SK-N-SH (cell line): ENCODE measurements at regions not wholly inside any gene's neighbourhood (a gene's known extent, or its start where the extent isn't known, plus 50 kb on each side); places are given as distances from the start of the nearest gene placed in this dataset.

Experiments
- CTCF ChIA-PET: fragments of 300-600, 350-600 bp; formaldehyde crosslinking; extraction: SDS; loops from one replicate; lab custom pipeline; 2021; lab: Yijun Ruan, JAX
- POLR2A ChIA-PET: fragments of 350-600 bp; sonication (Branson Sonifier 250); formaldehyde crosslinking; extraction: SDS; loops from one replicate; lab custom pipeline; 2020; ENCODE audit warnings: antibody characterized with exemption, inconsistent platforms; lab: Yijun Ruan, JAX
- DNase-seq: peaks from one replicate; pipeline ENCODE4 v3.0.0; 2012
- H2AFZ ChIP-seq: fragments of 200-600 bp; sonication (generic); 2 replicates; pipeline ENCODE4 v1.8.1; 2016; ENCODE audit warnings: antibody characterized with exemption, mild to moderate bottlenecking, low read depth
- H3F3A ChIP-seq: fragments of 200-600 bp; sonication (generic); replicated peaks from 2 replicates; pipeline ENCODE3; 2016; ENCODE audit warnings: antibody characterized with exemption, mild to moderate bottlenecking; ENCODE audit not compliant: insufficient read depth
- H3K27ac ChIP-seq, 2 experiments: fragments of 200-500 bp in 1 of 2; fragments of 200-600 bp in 1 of 2; sonication (Bioruptor generic) in 1 of 2; sonication (generic), shearing (Covaris generic) in 1 of 2; 2 replicates each; pipeline versions ENCODE4 v1.5.1 to v1.6.1; 2014 to 2016; ENCODE audit warnings: low read depth in 2 of 2, inconsistent platforms in 1 of 2, low read length in 1 of 2, mild to moderate bottlenecking in 1 of 2, mixed read lengths in 1 of 2
- H3K27me3 ChIP-seq: fragments of 200-600 bp; sonication (generic), shearing (Covaris generic); 2 replicates; pipeline ENCODE4 v1.6.1; 2016; ENCODE audit warnings: mixed run types; ENCODE audit not compliant: insufficient read depth
- H3K36me3 ChIP-seq, 2 experiments: fragments of 200-500 bp in 1 of 2; fragments of 200-600 bp in 1 of 2; sonication (Bioruptor generic) in 1 of 2; sonication (generic) in 1 of 2; replicated peaks in 1 of 2; 2 replicates each; pipeline versions ENCODE3 to v1.5.1; 2014 to 2016; ENCODE audit warnings: low read length in 1 of 2, mild to moderate bottlenecking in 1 of 2; ENCODE audit not compliant: insufficient read depth in 2 of 2, control insufficient read depth in 1 of 2
- H3K4me1 ChIP-seq, 2 experiments: fragments of 200-500 bp in 1 of 2; fragments of 200-600 bp in 1 of 2; sonication (Bioruptor generic) in 1 of 2; sonication (generic), shearing (Covaris generic) in 1 of 2; 2 replicates each; pipeline versions ENCODE4 v1.5.1 to v1.6.1; 2014 to 2016; ENCODE audit warnings: low read depth in 1 of 2, low read length in 1 of 2, mixed run types in 1 of 2; ENCODE audit not compliant: insufficient read depth in 2 of 2, control insufficient read depth in 1 of 2
- H3K4me2 ChIP-seq: fragments of 200-600 bp; sonication (generic), shearing (Covaris generic); 2 replicates; pipeline ENCODE4 v1.6.1; 2017; ENCODE audit warnings: mixed run types
- H3K4me3 ChIP-seq, 2 experiments: fragments of 200-500 bp in 1 of 2; fragments of 200-600 bp in 1 of 2; sonication (Bioruptor generic) in 1 of 2; sonication (generic), shearing (Covaris generic) in 1 of 2; 2 replicates each; pipeline versions ENCODE4 v1.5.1 to v1.8.1; 2014 to 2016; ENCODE audit warnings: low read depth in 2 of 2, inconsistent platforms in 1 of 2, low read length in 1 of 2, mild to moderate bottlenecking in 1 of 2, mixed read lengths in 1 of 2, moderate library complexity in 1 of 2
- H3K79me2 ChIP-seq: fragments of 200-600 bp; sonication (generic); 2 replicates; pipeline ENCODE4 v1.8.1; 2017; ENCODE audit warnings: mild to moderate bottlenecking; ENCODE audit not compliant: insufficient read depth
- H3K9ac ChIP-seq: fragments of 200-600 bp; sonication (generic); 2 replicates; pipeline ENCODE4 v1.6.1; 2017; ENCODE audit warnings: mixed run types
- H3K9me2 ChIP-seq: fragments of 200-600 bp; sonication (generic); 2 replicates; pipeline ENCODE4 v1.6.1; 2017; ENCODE audit warnings: mixed run types
- H3K9me3 ChIP-seq: fragments of 200-600 bp; sonication (generic); 2 replicates; pipeline ENCODE4 v1.6.1; 2017; ENCODE audit warnings: mixed run types, mild to moderate bottlenecking, moderate library complexity
- H4K20me1 ChIP-seq: fragments of 200-600 bp; sonication (generic); 2 replicates; pipeline ENCODE4 v1.6.1; 2017; ENCODE audit warnings: mild to moderate bottlenecking, mixed run types; ENCODE audit not compliant: insufficient read depth
- ELF1 ChIP-seq: IDR thresholded peaks from 2 replicates; pipeline ENCODE4 v1.4.0; 2012
- EP300 ChIP-seq, 2 experiments: IDR thresholded peaks; 2 replicates each; pipeline versions ENCODE4 v1.4.0 to v1.6.1; 2012; ENCODE audit warnings: borderline replicate concordance in 1 of 2, low read depth in 1 of 2, low read length in 1 of 2
- EZH2phosphoT487 ChIP-seq: fragments of 200-600 bp; sonication (generic); IDR thresholded peaks from 2 replicates; pipeline ENCODE4 v1.6.1; 2017; ENCODE audit warnings: low read depth, mixed run types, mild to moderate bottlenecking, antibody characterized with exemption, moderate library complexity, borderline replicate concordance
- FOSL2 ChIP-seq: IDR thresholded peaks from 2 replicates; pipeline ENCODE4 v1.4.0; 2012; ENCODE audit warnings: low read depth, mild to moderate bottlenecking, moderate library complexity, borderline replicate concordance
- FOXJ3 ChIP-seq: sonication (generic); formaldehyde crosslinking; IDR thresholded peaks from 2 replicates; pipeline ENCODE4 v1.5.1; 2020; ENCODE audit warnings: mild to moderate bottlenecking, missing genetic modification reagents
- GABPA ChIP-seq: IDR thresholded peaks from 2 replicates; pipeline ENCODE4 v1.4.0; 2012; ENCODE audit warnings: low read depth, mild to moderate bottlenecking
- NFIC ChIP-seq: IDR thresholded peaks from 2 replicates; pipeline ENCODE4 v1.4.0; 2012; ENCODE audit warnings: borderline replicate concordance
- NRF1 ChIP-seq: IDR thresholded peaks from 2 replicates; pipeline ENCODE4 v1.6.1; 2012; ENCODE audit warnings: low read depth, mild to moderate bottlenecking, low read length
- POLR2AphosphoS5 ChIP-seq: IDR thresholded peaks from 2 replicates; pipeline ENCODE4 v1.6.1; 2012; ENCODE audit warnings: low read depth, low read length
- RAD21 ChIP-seq: IDR thresholded peaks from 2 replicates; pipeline ENCODE4 v1.6.1; 2012; ENCODE audit warnings: mild to moderate bottlenecking, low read length
- SIN3A ChIP-seq: IDR thresholded peaks from 2 replicates; pipeline ENCODE4 v1.6.1; 2012; ENCODE audit warnings: low read depth, mild to moderate bottlenecking, low read length, moderate library complexity, borderline replicate concordance
- TAF1 ChIP-seq: IDR thresholded peaks from 2 replicates; pipeline ENCODE4 v1.6.1; 2012; ENCODE audit warnings: low read depth, mild to moderate bottlenecking, low read length, moderate library complexity, borderline replicate concordance
- TCF12 ChIP-seq: IDR thresholded peaks from 2 replicates; pipeline ENCODE4 v1.4.0; 2012
- YY1 ChIP-seq: IDR thresholded peaks from 2 replicates; pipeline ENCODE4 v1.4.0; 2012; ENCODE audit warnings: low read depth, mild to moderate bottlenecking
- WGBS: methylation state at CpG from one replicate; pipeline ENCODE4 v1.1.6; 2017; ENCODE audit warnings: low lambda C conversion rate; 5-methylcytosine and 5-hydroxymethylcytosine counted together
- TF ChIP-seq, protein P1 (sequence below): fragments of 150-350 bp; IDR thresholded peaks from 2 replicates; pipeline ENCODE4 v1.6.1; 2017; ENCODE audit warnings: antibody characterized with exemption, low read length, low read depth, borderline replicate concordance
- TF ChIP-seq, protein P2 (sequence below): IDR thresholded peaks from 2 replicates; pipeline ENCODE4 v1.4.0; 2012; ENCODE audit warnings: low read depth, borderline replicate concordance
- TF ChIP-seq, protein P3 (sequence below): IDR thresholded peaks from 2 replicates; pipeline ENCODE4 v1.4.0; 2012; ENCODE audit warnings: low read depth
- TF ChIP-seq, protein P4 (sequence below): IDR thresholded peaks from 2 replicates; pipeline ENCODE4 v1.4.0; 2012; ENCODE audit warnings: low read depth, borderline replicate concordance

DNA sequence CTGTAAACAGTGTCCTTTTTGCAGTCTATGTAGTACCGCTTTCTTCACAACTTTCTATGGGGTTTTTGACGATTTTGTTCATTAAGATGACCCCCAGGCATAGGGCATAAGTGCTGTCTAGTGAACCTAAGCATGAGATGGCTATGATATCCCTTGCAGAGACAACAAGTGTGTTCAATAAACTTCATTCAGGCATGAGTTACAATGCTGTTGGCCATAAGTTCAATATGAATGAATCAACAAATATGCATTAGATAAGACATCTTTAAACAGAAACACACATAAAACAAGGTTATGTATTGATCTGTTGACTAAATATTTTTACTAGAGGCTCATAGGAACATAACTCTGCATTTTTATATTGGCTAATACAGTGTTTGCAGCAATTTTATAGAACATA, 1322.0 kb downstream of the ARAP2 start:
- Histone ChIP-seq H2AFZ (no peak overlapping the region), H3F3A (no peaks in the 10 kb centered on the region), H3K27me3 (no peaks in the 10 kb centered on the region), H3K4me3 (no peak overlapping the region), H3K79me2 (no peaks in the 10 kb centered on the region), H3K9ac (no peak overlapping the region), H3K9me3 (no peaks in the 10 kb centered on the region), H4K20me1 (no peaks in the 10 kb centered on the region), H3K27ac (no peak overlapping the region), H3K4me2 (no peak overlapping the region), H3K9me2 (no peaks in the 10 kb centered on the region), H3K4me1 (no peaks in the 10 kb centered on the region), H3K36me3 (no peaks in the 10 kb centered on the region)
- ChIA-PET CTCF (no interaction called here), POLR2A (no interaction called here)
- DNase-seq: no peak
- TF ChIP-seq, protein P1, sequence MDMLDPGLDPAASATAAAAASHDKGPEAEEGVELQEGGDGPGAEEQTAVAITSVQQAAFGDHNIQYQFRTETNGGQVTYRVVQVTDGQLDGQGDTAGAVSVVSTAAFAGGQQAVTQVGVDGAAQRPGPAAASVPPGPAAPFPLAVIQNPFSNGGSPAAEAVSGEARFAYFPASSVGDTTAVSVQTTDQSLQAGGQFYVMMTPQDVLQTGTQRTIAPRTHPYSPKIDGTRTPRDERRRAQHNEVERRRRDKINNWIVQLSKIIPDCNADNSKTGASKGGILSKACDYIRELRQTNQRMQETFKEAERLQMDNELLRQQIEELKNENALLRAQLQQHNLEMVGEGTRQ: no peak
- TF ChIP-seq RAD21 (no peak), FOXJ3 (no peak), EP300 (IDR thresholded peaks at IDR 0.05; ENCODE audit: borderline replicate concordance in 1 of 2, low read depth in 1 of 2, low read length in 1 of 2) (no peak), EZH2phosphoT487 (no peak), TCF12 (no peak), YY1 (no peak), NFIC (no peak), SIN3A (no peak), FOSL2 (no peak), GABPA (no peak), ELF1 (no peak), POLR2AphosphoS5 (no peak), NRF1 (no peak), TAF1 (no peak)
- TF ChIP-seq, protein P2, sequence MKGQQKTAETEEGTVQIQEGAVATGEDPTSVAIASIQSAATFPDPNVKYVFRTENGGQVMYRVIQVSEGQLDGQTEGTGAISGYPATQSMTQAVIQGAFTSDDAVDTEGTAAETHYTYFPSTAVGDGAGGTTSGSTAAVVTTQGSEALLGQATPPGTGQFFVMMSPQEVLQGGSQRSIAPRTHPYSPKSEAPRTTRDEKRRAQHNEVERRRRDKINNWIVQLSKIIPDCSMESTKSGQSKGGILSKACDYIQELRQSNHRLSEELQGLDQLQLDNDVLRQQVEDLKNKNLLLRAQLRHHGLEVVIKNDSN: no peak
- TF ChIP-seq, protein P3, sequence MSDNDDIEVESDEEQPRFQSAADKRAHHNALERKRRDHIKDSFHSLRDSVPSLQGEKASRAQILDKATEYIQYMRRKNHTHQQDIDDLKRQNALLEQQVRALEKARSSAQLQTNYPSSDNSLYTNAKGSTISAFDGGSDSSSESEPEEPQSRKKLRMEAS: no peak
- TF ChIP-seq, protein P4, sequence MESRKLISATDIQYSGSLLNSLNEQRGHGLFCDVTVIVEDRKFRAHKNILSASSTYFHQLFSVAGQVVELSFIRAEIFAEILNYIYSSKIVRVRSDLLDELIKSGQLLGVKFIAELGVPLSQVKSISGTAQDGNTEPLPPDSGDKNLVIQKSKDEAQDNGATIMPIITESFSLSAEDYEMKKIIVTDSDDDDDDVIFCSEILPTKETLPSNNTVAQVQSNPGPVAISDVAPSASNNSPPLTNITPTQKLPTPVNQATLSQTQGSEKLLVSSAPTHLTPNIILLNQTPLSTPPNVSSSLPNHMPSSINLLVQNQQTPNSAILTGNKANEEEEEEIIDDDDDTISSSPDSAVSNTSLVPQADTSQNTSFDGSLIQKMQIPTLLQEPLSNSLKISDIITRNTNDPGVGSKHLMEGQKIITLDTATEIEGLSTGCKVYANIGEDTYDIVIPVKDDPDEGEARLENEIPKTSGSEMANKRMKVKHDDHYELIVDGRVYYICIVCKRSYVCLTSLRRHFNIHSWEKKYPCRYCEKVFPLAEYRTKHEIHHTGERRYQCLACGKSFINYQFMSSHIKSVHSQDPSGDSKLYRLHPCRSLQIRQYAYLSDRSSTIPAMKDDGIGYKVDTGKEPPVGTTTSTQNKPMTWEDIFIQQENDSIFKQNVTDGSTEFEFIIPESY: no peak
- WGBS: 43% methylated on average over 2 of the region's 2 CpGs
